Skeletal muscle tissue (tissue), 3 donors: ENCODE measurements at regions not wholly inside any gene's neighbourhood (a gene's known extent, or its start where the extent isn't known, plus 50 kb on each side); places are given as distances from the start of the nearest gene placed in this dataset.

ENCODE experiments used
- H3K27ac ChIP-seq: one replicate; pipeline ENCODE4 v1.7.0; 2013; ENCODE audit warnings: mild to moderate bottlenecking, low read depth, low read length, inconsistent platforms
- H3K27me3 ChIP-seq, 3 donors: one replicate each; pipeline ENCODE4 v1.7.0; 2013; ENCODE audit warnings: low read length in 3 of 3; ENCODE audit not compliant: control insufficient read depth in 3 of 3, insufficient read depth in 3 of 3
- H3K36me3 ChIP-seq, 3 donors: one replicate each; pipeline ENCODE4 v1.7.0; 2013; ENCODE audit warnings: low read length in 3 of 3; ENCODE audit not compliant: control insufficient read depth in 3 of 3, insufficient read depth in 3 of 3
- H3K4me1 ChIP-seq, 3 donors: one replicate each; pipeline ENCODE4 v1.7.0; 2013; ENCODE audit warnings: low read length in 3 of 3, mild to moderate bottlenecking in 3 of 3; ENCODE audit not compliant: control insufficient read depth in 3 of 3, insufficient read depth in 3 of 3
- H3K4me3 ChIP-seq, 3 donors: one replicate each; pipeline ENCODE4 v1.7.0; 2013; ENCODE audit warnings: low read length in 3 of 3
- H3K9ac ChIP-seq, 3 donors: one replicate each; pipeline ENCODE4 v1.7.0; 2013; ENCODE audit warnings: low read length in 3 of 3, mild to moderate bottlenecking in 3 of 3, moderate library complexity in 2 of 3, low read depth in 1 of 3
- H3K9me3 ChIP-seq, 3 donors: one replicate each; pipeline ENCODE4 v1.7.0; 2013; ENCODE audit warnings: low read length in 3 of 3; ENCODE audit not compliant: control insufficient read depth in 3 of 3
- donor health status: Osteomylitis.

- peaks cover 0 to 2% (median 0%) of the 10 kb centered on the region in 3 donors for H3K9me3 ChIP-seq
- H3K4me3 ChIP-seq, result no peak overlapping the region
- no peak overlapping the region for H3K9ac ChIP-seq
- no peaks in the 10 kb centered on the region for H3K4me1 ChIP-seq
- H3K27me3 ChIP-seq, result no peaks in the 10 kb centered on the region
- no peaks in the 10 kb centered on the region for H3K36me3 ChIP-seq
- no peak overlapping the region for H3K27ac ChIP-seq
Measured at GRCh38 chr10:10903620-10904019, 114.1 kb upstream of the CELF2 start.

- Histone ChIP-seq H3K27me3 (no peaks in the 10 kb centered on the region), H3K9me3 (no peaks in the 10 kb centered on the region), H3K4me3 (no peak overlapping the region), H3K36me3 (no peaks in the 10 kb centered on the region), H3K27ac (peak overlapping the region; percentile 87), H3K4me1 (peaks cover 20 to 33% (median 21%) of the 10 kb centered on the region in 3 donors), H3K9ac (peak overlapping the region in 1 of 3 donors; percentile 75)
Measured at GRCh38 chr10:10910634-10911033, 107.0 kb upstream of the CELF2 start.

- peak overlapping the region; percentile 48 to 65 (median 65) for H3K4me3 ChIP-seq
- peak overlapping the region in 2 of 3 donors; percentile 75 to 77 for H3K9ac ChIP-seq
- H3K27me3 ChIP-seq, result no peaks in the 10 kb centered on the region
- no peaks in the 10 kb centered on the region for H3K36me3 ChIP-seq
- no peaks in the 10 kb centered on the region for H3K9me3 ChIP-seq
- peaks cover 20 to 33% (median 21%) of the 10 kb centered on the region in 3 donors for H3K4me1 ChIP-seq
- H3K27ac ChIP-seq, result peak overlapping the region; percentile 87
Measured at GRCh38 chr10:10911035-10911434, 106.6 kb upstream of the CELF2 start.

GRCh38 chr10:10911471-10911921, 106.2 kb upstream of the CELF2 start:
- no peaks in the 10 kb centered on the region for H3K36me3 ChIP-seq
- no peaks in the 10 kb centered on the region for H3K27me3 ChIP-seq
- H3K4me1 ChIP-seq, result peaks cover 20 to 33% (median 21%) of the 10 kb centered on the region in 3 donors
- H3K9me3 ChIP-seq, result no peaks in the 10 kb centered on the region
- H3K4me3 ChIP-seq, result peak overlapping the region; percentile 48 to 65 (median 65)
- peak overlapping the region; percentile 87 for H3K27ac ChIP-seq
- peak overlapping the region; percentile 67 to 77 (median 75) for H3K9ac ChIP-seq

- H3K9ac ChIP-seq, result no peak overlapping the region
- peaks cover 20 to 33% (median 21%) of the 10 kb centered on the region in 3 donors for H3K4me1 ChIP-seq
- no peaks in the 10 kb centered on the region for H3K9me3 ChIP-seq
- no peaks in the 10 kb centered on the region for H3K27me3 ChIP-seq
- peak overlapping the region; percentile 87 for H3K27ac ChIP-seq
- no peak overlapping the region for H3K4me3 ChIP-seq
- no peaks in the 10 kb centered on the region for H3K36me3 ChIP-seq
Measured at GRCh38 chr10:10914144-10914543, 103.5 kb upstream of the CELF2 start.

GRCh38 chr10:10915215-10915614, 102.5 kb upstream of the CELF2 start:
- no peak overlapping the region for H3K9ac ChIP-seq
- no peaks in the 10 kb centered on the region for H3K27me3 ChIP-seq
- no peaks in the 10 kb centered on the region for H3K36me3 ChIP-seq
- H3K4me3 ChIP-seq, result no peak overlapping the region
- H3K27ac ChIP-seq, result no peak overlapping the region
- H3K9me3 ChIP-seq, result no peaks in the 10 kb centered on the region
- peaks cover 20 to 33% (median 21%) of the 10 kb centered on the region in 3 donors for H3K4me1 ChIP-seq

- Histone ChIP-seq H3K36me3 (no peaks in the 10 kb centered on the region), H3K4me3 (no peak overlapping the region), H3K27ac (no peak overlapping the region)
Measured at GRCh38 chr10:10917031-10917430, 100.6 kb upstream of the CELF2 start.

GRCh38 chr10:10919976-10920375, 97.7 kb upstream of the CELF2 start:
- H3K27ac ChIP-seq, result no peak overlapping the region
- no peaks in the 10 kb centered on the region for H3K27me3 ChIP-seq
- H3K36me3 ChIP-seq, result no peaks in the 10 kb centered on the region
- H3K4me1 ChIP-seq, result peaks cover 0 to 3% (median 0%) of the 10 kb centered on the region in 3 donors
- H3K9ac ChIP-seq, result no peak overlapping the region
- no peaks in the 10 kb centered on the region for H3K9me3 ChIP-seq
- H3K4me3 ChIP-seq, result no peak overlapping the region

More at GRCh38 chr10:10917031-10917430, 100.6 kb upstream of the CELF2 start:
- H3K9ac ChIP-seq, result no peak overlapping the region
- peaks cover 11 to 22% (median 12%) of the 10 kb centered on the region in 3 donors for H3K4me1 ChIP-seq
- no peaks in the 10 kb centered on the region for H3K9me3 ChIP-seq
- no peaks in the 10 kb centered on the region for H3K27me3 ChIP-seq

- Histone ChIP-seq H3K27me3 (no peaks in the 10 kb centered on the region), H3K9me3 (no peaks in the 10 kb centered on the region), H3K4me3 (no peak overlapping the region), H3K36me3 (no peaks in the 10 kb centered on the region), H3K9ac (no peak overlapping the region), H3K27ac (no peak overlapping the region), H3K4me1 (no peaks in the 10 kb centered on the region)
Measured at GRCh38 chr10:10921826-10922461, 95.7 kb upstream of the CELF2 start.

GRCh38 chr10:10923029-10923651, 94.5 kb upstream of the CELF2 start:
- no peak overlapping the region for H3K9ac ChIP-seq
- no peaks in the 10 kb centered on the region for H3K27me3 ChIP-seq
- H3K4me3 ChIP-seq, result no peak overlapping the region
- H3K4me1 ChIP-seq, result no peaks in the 10 kb centered on the region
- no peak overlapping the region for H3K27ac ChIP-seq
- no peaks in the 10 kb centered on the region for H3K36me3 ChIP-seq
- no peaks in the 10 kb centered on the region for H3K9me3 ChIP-seq
